ENCODE measurements at regions not wholly inside any gene's neighbourhood (a gene's known extent, or its start where the extent isn't known, plus 50 kb on each side); places are given as distances from the start of the nearest gene placed in this dataset.

DNA sequence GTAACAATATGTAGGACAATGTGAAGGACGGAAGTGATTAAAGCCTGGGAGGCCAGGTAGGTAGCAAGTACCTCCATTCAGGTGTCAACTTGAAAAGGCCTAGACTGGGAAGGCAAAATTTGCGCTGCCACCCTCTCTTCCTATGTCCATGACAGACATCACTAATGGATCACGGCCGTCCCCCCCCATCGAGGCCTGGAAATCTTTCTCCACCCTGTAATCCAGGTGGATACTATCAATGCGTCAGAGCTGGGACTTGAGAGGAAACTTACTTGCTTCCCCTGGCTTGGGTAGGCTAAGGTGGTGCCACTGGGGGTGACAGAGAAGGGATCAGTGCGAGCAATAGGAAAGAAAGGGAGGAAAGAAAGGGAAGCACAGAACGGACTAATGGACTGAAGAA is 156.1 kb downstream of the SALL1 start:
- Histone ChIP-seq H2BK120ac (ENCODE audit: low read depth, low read length) (no peak overlapping the region), H2AK9ac (replicated peaks; ENCODE audit: low read depth, low read length, poor library complexity) (no peak overlapping the region), H2AFZ (replicated peaks; ENCODE audit: low read length, poor library complexity) (no peak overlapping the region), H4K5ac (ENCODE audit: low read depth, low read length) (no peak overlapping the region), H3K14ac (replicated peaks; ENCODE audit: low read depth, low read length) (no peak overlapping the region), H4K8ac (ENCODE audit: low read depth in 2 of 2, low read length in 2 of 2) (no peak overlapping the region), H3K4me3 (ENCODE audit: insufficient read depth, low read depth, low read length) (no peak overlapping the region), H4K20me1 (ENCODE audit: insufficient read depth, low read length) (no peaks in the 10 kb centered on the region), H3K27ac (ENCODE audit: insufficient read depth, low read length) (no peak overlapping the region), H2AK5ac (ENCODE audit: low read depth, low read length) (no peak overlapping the region), H3K9ac (ENCODE audit: low read depth, low read length) (no peak overlapping the region), H3K4me1 (ENCODE audit: control insufficient read depth, insufficient read depth, low read length) (no peaks in the 10 kb centered on the region), H3K9me1 (ENCODE audit: insufficient read depth, low read length) (no peaks in the 10 kb centered on the region), H2BK20ac (ENCODE audit: low read depth, low read length) (no peak overlapping the region), H3K79me1 (ENCODE audit: low read depth in 1 of 2, low read length in 2 of 2) (no peaks in the 10 kb centered on the region), H3K18ac (ENCODE audit: low read depth, low read length) (no peak overlapping the region), H3K9me3 (ENCODE audit: control insufficient read depth, insufficient read depth, low read length) (peaks cover 4% of the 10 kb centered on the region; the same call in 1 of the 2 replicates), H3K4me2 (ENCODE audit: low read depth, low read length) (no peak overlapping the region), H3K36me3 (ENCODE audit: control insufficient read depth, insufficient read depth, low read length) (no peaks in the 10 kb centered on the region), H3K23ac (ENCODE audit: low read depth, low read length) (no peak overlapping the region), H3K56ac (ENCODE audit: extremely low read depth, insufficient read depth, low read length) (no peak overlapping the region), H3K27me3 (ENCODE audit: control insufficient read depth, insufficient read depth, low read length) (no peaks in the 10 kb centered on the region), H2BK5ac (ENCODE audit: low read depth, low read length, poor library complexity, severe bottlenecking) (no peak overlapping the region), H3K4ac (ENCODE audit: low read depth, low read length) (no peak overlapping the region), H4K91ac (ENCODE audit: insufficient read depth, low read depth, low read length) (no peak overlapping the region), H2BK15ac (ENCODE audit: low read depth, low read length) (no peak overlapping the region)
- no TSS peak for BruUV-seq (replicated peaks)
- ChIA-PET CTCF (no interaction called here), POLR2A (ENCODE audit: unreplicated experiment) (no interaction called here)
- no peak for ATAC-seq (ENCODE audit: low read depth)
- whole genome bisulfite sequencing, 2 experiments (ENCODE audit: extremely low coverage in 2 of 2, insufficient read length in 1 of 2): 35% methylated on average over 2 of the region's 8 CpGs; no CpG with 5 or more reads in 1 of the 2 experiments
- TF ChIP-seq, protein P1, sequence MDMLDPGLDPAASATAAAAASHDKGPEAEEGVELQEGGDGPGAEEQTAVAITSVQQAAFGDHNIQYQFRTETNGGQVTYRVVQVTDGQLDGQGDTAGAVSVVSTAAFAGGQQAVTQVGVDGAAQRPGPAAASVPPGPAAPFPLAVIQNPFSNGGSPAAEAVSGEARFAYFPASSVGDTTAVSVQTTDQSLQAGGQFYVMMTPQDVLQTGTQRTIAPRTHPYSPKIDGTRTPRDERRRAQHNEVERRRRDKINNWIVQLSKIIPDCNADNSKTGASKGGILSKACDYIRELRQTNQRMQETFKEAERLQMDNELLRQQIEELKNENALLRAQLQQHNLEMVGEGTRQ (IDR thresholded peaks at IDR 0.05; ENCODE audit: low read depth, low read length): no peak
- TF ChIP-seq MXI1 (IDR thresholded peaks at IDR 0.05; ENCODE audit: borderline replicate concordance, low read depth, low read length): no peak
- no peak for TF ChIP-seq FOS (IDR thresholded peaks at IDR 0.05; ENCODE audit: low read depth, low read length)
- TF ChIP-seq MAZ (IDR thresholded peaks at IDR 0.05; ENCODE audit: borderline replicate concordance, low read depth, low read length): no peak
- no peak for TF ChIP-seq NFE2L2 (IDR thresholded peaks at IDR 0.05; ENCODE audit: low read depth, low read length)
- TF ChIP-seq CHD1 (IDR thresholded peaks at IDR 0.05; ENCODE audit: low read depth, low read length): no peak
- TF ChIP-seq POLR2A (IDR thresholded peaks at IDR 0.05; ENCODE audit: low read depth, low read length): no peak
- TF ChIP-seq, protein P2, sequence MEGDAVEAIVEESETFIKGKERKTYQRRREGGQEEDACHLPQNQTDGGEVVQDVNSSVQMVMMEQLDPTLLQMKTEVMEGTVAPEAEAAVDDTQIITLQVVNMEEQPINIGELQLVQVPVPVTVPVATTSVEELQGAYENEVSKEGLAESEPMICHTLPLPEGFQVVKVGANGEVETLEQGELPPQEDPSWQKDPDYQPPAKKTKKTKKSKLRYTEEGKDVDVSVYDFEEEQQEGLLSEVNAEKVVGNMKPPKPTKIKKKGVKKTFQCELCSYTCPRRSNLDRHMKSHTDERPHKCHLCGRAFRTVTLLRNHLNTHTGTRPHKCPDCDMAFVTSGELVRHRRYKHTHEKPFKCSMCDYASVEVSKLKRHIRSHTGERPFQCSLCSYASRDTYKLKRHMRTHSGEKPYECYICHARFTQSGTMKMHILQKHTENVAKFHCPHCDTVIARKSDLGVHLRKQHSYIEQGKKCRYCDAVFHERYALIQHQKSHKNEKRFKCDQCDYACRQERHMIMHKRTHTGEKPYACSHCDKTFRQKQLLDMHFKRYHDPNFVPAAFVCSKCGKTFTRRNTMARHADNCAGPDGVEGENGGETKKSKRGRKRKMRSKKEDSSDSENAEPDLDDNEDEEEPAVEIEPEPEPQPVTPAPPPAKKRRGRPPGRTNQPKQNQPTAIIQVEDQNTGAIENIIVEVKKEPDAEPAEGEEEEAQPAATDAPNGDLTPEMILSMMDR (conservative IDR thresholded peaks at IDR 0.05; ENCODE audit: low read depth, low read length): no peak
- no peak for TF ChIP-seq CEBPB (IDR thresholded peaks at IDR 0.05; ENCODE audit: low read depth, low read length)
- TF ChIP-seq, protein P3, sequence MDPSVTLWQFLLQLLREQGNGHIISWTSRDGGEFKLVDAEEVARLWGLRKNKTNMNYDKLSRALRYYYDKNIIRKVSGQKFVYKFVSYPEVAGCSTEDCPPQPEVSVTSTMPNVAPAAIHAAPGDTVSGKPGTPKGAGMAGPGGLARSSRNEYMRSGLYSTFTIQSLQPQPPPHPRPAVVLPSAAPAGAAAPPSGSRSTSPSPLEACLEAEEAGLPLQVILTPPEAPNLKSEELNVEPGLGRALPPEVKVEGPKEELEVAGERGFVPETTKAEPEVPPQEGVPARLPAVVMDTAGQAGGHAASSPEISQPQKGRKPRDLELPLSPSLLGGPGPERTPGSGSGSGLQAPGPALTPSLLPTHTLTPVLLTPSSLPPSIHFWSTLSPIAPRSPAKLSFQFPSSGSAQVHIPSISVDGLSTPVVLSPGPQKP (IDR thresholded peaks at IDR 0.05; ENCODE audit: borderline replicate concordance, low read depth, low read length): no peak
- no peak for TF ChIP-seq RCOR1 (IDR thresholded peaks at IDR 0.05; ENCODE audit: insufficient replicate concordance, low read length)
- TF ChIP-seq BHLHE40 (IDR thresholded peaks at IDR 0.05; ENCODE audit: low read depth, low read length): no peak
- no peak for TF ChIP-seq MAFK (IDR thresholded peaks at IDR 0.05; ENCODE audit: low read depth, low read length)
- no peak for TF ChIP-seq RAD21 (IDR thresholded peaks at IDR 0.05; ENCODE audit: low read length)
- dilution Hi-C loops (cut with HindIII; ENCODE audit: low sequenced_read_pairs, unreplicated experiment): no loop called here
- no peak for DNase-seq
- intact Hi-C loops (cut with micrococcal nuclease): no loop called here
- in situ Hi-C loops (cut with MboI; ENCODE audit: low sequenced_read_pairs): no loop called here

All from IMR-90 (cell line).